ENCODE measurements at regions not wholly inside any gene's neighbourhood (a gene's known extent, or its start where the extent isn't known, plus 50 kb on each side); places are given as distances from the start of the nearest gene placed in this dataset.

- H3K36me3 Mint-ChIP-seq: peaks cover 23% of the 10 kb centered on the region
- TF ChIP-seq NFYB (CRISPR knock-in tag; conservative IDR thresholded peaks at IDR 0.05; ENCODE audit: low read depth) (no peak), ATF1 (CRISPR knock-in tag; IDR thresholded peaks at IDR 0.05) (no peak), ELF4 (CRISPR knock-in tag; IDR thresholded peaks at IDR 0.05; ENCODE audit: low read depth) (no peak), PREB (CRISPR knock-in tag; IDR thresholded peaks at IDR 0.05; ENCODE audit: borderline replicate concordance) (no peak), HMGA2 (CRISPR knock-in tag; IDR thresholded peaks at IDR 0.05) (no peak), ZNF121 (CRISPR knock-in tag; IDR thresholded peaks at IDR 0.05) (no peak), ESRRA (CRISPR knock-in tag; IDR thresholded peaks at IDR 0.05; ENCODE audit: borderline replicate concordance) (no peak), IRF2 (CRISPR knock-in tag; IDR thresholded peaks at IDR 0.05; ENCODE audit: borderline replicate concordance, low read depth) (no peak), RELA (CRISPR knock-in tag; IDR thresholded peaks at IDR 0.05; ENCODE audit: borderline replicate concordance) (no peak), ATF3 (CRISPR knock-in tag; conservative IDR thresholded peaks at IDR 0.05) (no peak), MLX (CRISPR knock-in tag; IDR thresholded peaks at IDR 0.05) (no peak), ZNF281 (CRISPR knock-in tag; IDR thresholded peaks at IDR 0.05) (no peak), SOX15 (CRISPR knock-in tag; IDR thresholded peaks at IDR 0.05) (no peak), CREM (CRISPR knock-in tag; IDR thresholded peaks at IDR 0.05) (no peak), OVOL2 (CRISPR knock-in tag; IDR thresholded peaks at IDR 0.05; ENCODE audit: borderline replicate concordance) (no peak), ZNF232 (CRISPR knock-in tag; IDR thresholded peaks at IDR 0.05) (no peak), GABPB1 (CRISPR knock-in tag; IDR thresholded peaks at IDR 0.05) (no peak), SP1 (CRISPR knock-in tag; conservative IDR thresholded peaks at IDR 0.05) (no peak), IRF1 (CRISPR knock-in tag; IDR thresholded peaks at IDR 0.05) (no peak)
- no peak overlapping the region for H3K4me3 Mint-ChIP-seq
- no peak overlapping the region for H3K27ac Mint-ChIP-seq
- DNase-seq (ENCODE audit: low spot score) (no peak), ATAC-seq (no peak)
- POLR2A ChIA-PET: no interaction called here
- no peaks in the 10 kb centered on the region for H3K4me1 Mint-ChIP-seq
- H3K27me3 Mint-ChIP-seq (ENCODE audit: low read depth): no peaks in the 10 kb centered on the region
- peaks cover 67% of the 10 kb centered on the region for H3K9me3 Mint-ChIP-seq
- CTCF ChIA-PET: no interaction called here
Measured at GRCh38 chr11:39247570-39248137, 2211.8 kb downstream of the LRRC4C start.

GRCh38 chr11:39239553-39239952 is 2219.9 kb downstream of the LRRC4C start:
- no peak for ATAC-seq
- CTCF ChIA-PET: no interaction called here
- TF ChIP-seq PRDM15 (CRISPR knock-in tag; IDR thresholded peaks at IDR 0.05) (no peak), E2F5 (CRISPR knock-in tag; IDR thresholded peaks at IDR 0.05) (no peak), ARID4B (CRISPR knock-in tag; IDR thresholded peaks at IDR 0.05; ENCODE audit: borderline replicate concordance) (no peak)

More at GRCh38 chr11:39239553-39239952, 2219.9 kb downstream of the LRRC4C start:
- H3K27me3 Mint-ChIP-seq (ENCODE audit: low read depth): peaks cover 8% of the 10 kb centered on the region; the same call in 1 of the 2 replicates
- H3K4me3 Mint-ChIP-seq: no peak overlapping the region
- H3K9me3 Mint-ChIP-seq: peaks cover 69% of the 10 kb centered on the region
- POLR2A ChIA-PET: no interaction called here
- DNase-seq (ENCODE audit: low spot score): no peak
- H3K36me3 Mint-ChIP-seq: peaks cover 52% of the 10 kb centered on the region
- H3K4me1 Mint-ChIP-seq: no peaks in the 10 kb centered on the region
- no peak overlapping the region for H3K27ac Mint-ChIP-seq

Measured in WTC11 (cell line).